ENCODE measurements at regions not wholly inside any gene's neighbourhood (a gene's known extent, or its start where the extent isn't known, plus 50 kb on each side); places are given as distances from the start of the nearest gene placed in this dataset.
"Not testable (repeated sequence)": the region's sequence is repeated elsewhere in the genome, so short reads cannot be mapped to it uniquely, and the experiment has no call there.

DNA sequence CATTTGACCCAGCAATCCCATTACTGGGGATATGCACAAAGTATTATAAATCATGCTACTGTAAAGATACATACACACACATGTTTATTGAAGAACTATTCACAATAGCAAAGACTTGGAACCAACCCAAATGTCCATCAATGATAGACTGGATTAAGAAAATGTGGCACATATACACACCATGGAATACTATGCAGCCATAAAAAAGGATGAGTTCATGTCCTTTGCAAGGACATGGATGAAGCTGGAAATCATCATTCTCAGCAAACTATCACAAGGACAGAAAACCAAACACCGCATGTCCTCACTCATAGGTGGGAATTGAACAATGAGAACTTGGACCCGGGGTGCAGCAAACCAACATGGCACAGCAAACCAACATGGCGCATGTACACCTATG lies 215.5 kb upstream of the DUSP10 start:
- TF ChIP-seq ZNF146 (tag by site-specific recombination; IDR thresholded peaks at IDR 0.05): peak; percentile 91
- H3K4me1 ChIP-seq (ENCODE audit: control insufficient read depth, insufficient read depth, low read length); H3K36me3 ChIP-seq (ENCODE audit: control insufficient read depth in 2 of 2, insufficient read depth in 1 of 2, low read length in 2 of 2); H3K27ac ChIP-seq (ENCODE audit: extremely low read depth, low read depth, low read length); H3K9me3 ChIP-seq (ENCODE audit: control insufficient read depth, insufficient read depth, low read depth, low read length); POLR2A ChIA-PET; H3K4me3 ChIP-seq (ENCODE audit: low read depth, low read length); CTCF ChIA-PET: not testable (repeated sequence)

DNA sequence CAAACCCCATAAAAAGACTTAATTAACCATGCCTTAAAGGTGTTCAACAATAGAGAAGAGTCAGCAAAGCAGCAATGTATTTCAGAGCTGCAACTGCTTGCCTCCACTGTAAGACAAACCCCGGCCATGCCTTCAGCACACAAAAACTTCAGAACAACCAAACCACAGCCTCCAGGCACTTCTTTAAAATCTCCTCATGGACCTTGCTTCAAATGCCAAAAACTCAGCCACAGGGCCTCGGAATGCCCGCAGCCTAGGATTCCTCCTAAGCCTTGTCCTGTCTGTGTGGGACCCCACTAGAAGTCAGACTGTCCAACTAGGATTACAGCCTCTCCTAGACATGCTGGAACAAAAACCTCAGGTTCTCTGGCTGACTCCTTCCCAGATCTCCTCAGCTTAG lies 208.1 kb upstream of the DUSP10 start:
- H3K4me3 ChIP-seq (ENCODE audit: low read depth, low read length): no peak overlapping the region
- no peaks in the 10 kb centered on the region for H3K9me3 ChIP-seq (ENCODE audit: control insufficient read depth, insufficient read depth, low read depth, low read length)
- H3K36me3 ChIP-seq (ENCODE audit: control insufficient read depth in 2 of 2, insufficient read depth in 1 of 2, low read length in 2 of 2): no peaks in the 10 kb centered on the region
- CTCF ChIA-PET: no interaction called here
- TF ChIP-seq SALL2 (tag by site-specific recombination; IDR thresholded peaks at IDR 0.05; ENCODE audit: borderline replicate concordance) (no peak), ZNF214 (tag by site-specific recombination; IDR thresholded peaks at IDR 0.05; ENCODE audit: borderline replicate concordance) (no peak), ZNF248 (tag by site-specific recombination; IDR thresholded peaks at IDR 0.05) (no peak), SP3 (tag by site-specific recombination; IDR thresholded peaks at IDR 0.05) (no peak), ZNF830 (tag by site-specific recombination; IDR thresholded peaks at IDR 0.05; ENCODE audit: low read depth) (no peak), GLIS1 (tag by site-specific recombination; IDR thresholded peaks at IDR 0.05) (no peak), ZNF792 (tag by site-specific recombination; IDR thresholded peaks at IDR 0.05) (no peak), ZNF2 (tag by site-specific recombination; IDR thresholded peaks at IDR 0.05) (no peak), ZNF548 (tag by site-specific recombination; IDR thresholded peaks at IDR 0.05) (no peak), BCL11A (tag by site-specific recombination; IDR thresholded peaks at IDR 0.05; ENCODE audit: low read depth) (no peak)
- TF ChIP-seq, protein P1, sequence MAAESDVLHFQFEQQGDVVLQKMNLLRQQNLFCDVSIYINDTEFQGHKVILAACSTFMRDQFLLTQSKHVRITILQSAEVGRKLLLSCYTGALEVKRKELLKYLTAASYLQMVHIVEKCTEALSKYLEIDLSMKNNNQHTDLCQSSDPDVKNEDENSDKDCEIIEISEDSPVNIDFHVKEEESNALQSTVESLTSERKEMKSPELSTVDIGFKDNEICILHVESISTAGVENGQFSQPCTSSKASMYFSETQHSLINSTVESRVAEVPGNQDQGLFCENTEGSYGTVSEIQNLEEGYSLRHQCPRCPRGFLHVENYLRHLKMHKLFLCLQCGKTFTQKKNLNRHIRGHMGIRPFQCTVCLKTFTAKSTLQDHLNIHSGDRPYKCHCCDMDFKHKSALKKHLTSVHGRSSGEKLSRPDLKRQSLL (tag by site-specific recombination; IDR thresholded peaks at IDR 0.05): no peak
- TF ChIP-seq, protein P2, sequence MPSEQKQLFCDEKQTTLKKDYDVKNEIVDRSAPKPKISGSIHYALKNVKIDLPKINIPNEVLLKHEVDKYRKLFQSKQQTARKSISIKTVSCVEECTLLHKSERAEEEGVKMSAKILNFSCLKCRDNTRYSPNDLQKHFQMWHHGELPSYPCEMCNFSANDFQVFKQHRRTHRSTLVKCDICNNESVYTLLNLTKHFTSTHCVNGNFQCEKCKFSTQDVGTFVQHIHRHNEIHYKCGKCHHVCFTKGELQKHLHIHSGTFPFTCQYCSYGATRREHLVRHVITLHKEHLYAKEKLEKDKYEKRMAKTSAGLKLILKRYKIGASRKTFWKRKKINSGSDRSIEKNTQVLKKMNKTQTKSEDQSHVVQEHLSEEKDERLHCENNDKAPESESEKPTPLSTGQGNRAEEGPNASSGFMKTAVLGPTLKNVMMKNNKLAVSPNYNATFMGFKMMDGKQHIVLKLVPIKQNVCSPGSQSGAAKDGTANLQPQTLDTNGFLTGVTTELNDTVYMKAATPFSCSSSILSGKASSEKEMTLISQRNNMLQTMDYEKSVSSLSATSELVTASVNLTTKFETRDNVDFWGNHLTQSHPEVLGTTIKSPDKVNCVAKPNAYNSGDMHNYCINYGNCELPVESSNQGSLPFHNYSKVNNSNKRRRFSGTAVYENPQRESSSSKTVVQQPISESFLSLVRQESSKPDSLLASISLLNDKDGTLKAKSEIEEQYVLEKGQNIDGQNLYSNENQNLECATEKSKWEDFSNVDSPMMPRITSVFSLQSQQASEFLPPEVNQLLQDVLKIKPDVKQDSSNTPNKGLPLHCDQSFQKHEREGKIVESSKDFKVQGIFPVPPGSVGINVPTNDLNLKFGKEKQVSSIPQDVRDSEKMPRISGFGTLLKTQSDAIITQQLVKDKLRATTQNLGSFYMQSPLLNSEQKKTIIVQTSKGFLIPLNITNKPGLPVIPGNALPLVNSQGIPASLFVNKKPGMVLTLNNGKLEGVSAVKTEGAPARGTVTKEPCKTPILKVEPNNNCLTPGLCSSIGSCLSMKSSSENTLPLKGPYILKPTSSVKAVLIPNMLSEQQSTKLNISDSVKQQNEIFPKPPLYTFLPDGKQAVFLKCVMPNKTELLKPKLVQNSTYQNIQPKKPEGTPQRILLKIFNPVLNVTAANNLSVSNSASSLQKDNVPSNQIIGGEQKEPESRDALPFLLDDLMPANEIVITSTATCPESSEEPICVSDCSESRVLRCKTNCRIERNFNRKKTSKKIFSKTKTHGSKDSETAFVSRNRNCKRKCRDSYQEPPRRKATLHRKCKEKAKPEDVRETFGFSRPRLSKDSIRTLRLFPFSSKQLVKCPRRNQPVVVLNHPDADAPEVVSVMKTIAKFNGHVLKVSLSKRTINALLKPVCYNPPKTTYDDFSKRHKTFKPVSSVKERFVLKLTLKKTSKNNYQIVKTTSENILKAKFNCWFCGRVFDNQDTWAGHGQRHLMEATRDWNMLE (tag by site-specific recombination; conservative IDR thresholded peaks at IDR 0.05; ENCODE audit: low read depth): no peak
- POLR2A ChIA-PET: no interaction called here
- H3K27ac ChIP-seq (ENCODE audit: extremely low read depth, low read depth, low read length): no peak overlapping the region
- no peaks in the 10 kb centered on the region for H3K4me1 ChIP-seq (ENCODE audit: control insufficient read depth, insufficient read depth, low read length)

DNA sequence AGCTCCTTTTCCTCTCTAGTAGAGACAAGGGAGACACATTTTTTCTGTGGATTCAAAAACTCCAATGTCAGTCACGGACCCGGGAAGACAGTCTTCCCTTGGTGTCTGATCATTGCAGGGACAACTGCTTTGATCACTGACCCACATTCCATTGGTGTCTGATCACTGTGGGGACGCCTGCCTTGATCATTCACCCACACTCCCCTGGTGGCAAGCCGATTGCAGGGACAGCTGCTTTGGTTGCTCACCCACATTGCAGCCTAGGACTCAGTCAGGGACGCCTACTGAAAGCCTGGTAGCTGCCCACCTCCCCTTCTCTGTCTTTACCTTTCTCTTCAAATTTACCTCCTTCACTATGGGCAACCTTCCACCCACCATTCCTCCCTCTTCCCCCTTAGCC lies 206.6 kb upstream of the DUSP10 start:
- no peak overlapping the region for H3K27ac ChIP-seq (ENCODE audit: extremely low read depth, low read depth, low read length)
- no peaks in the 10 kb centered on the region for H3K4me1 ChIP-seq (ENCODE audit: control insufficient read depth, insufficient read depth, low read length)
- TF ChIP-seq EGR2 (tag by site-specific recombination; IDR thresholded peaks at IDR 0.05; ENCODE audit: low read depth): peak; percentile 36; the same call in 1 of the 2 replicates
- TF ChIP-seq ZSCAN23 (tag by site-specific recombination; IDR thresholded peaks at IDR 0.05): no peak
- no peak for TF ChIP-seq ZNF404 (tag by site-specific recombination; IDR thresholded peaks at IDR 0.05)
- no peak for TF ChIP-seq ZNF530 (tag by site-specific recombination; IDR thresholded peaks at IDR 0.05; ENCODE audit: low read depth)
- TF ChIP-seq ZNF223 (tag by site-specific recombination; IDR thresholded peaks at IDR 0.05): no peak
- TF ChIP-seq OSR2 (tag by site-specific recombination; IDR thresholded peaks at IDR 0.05): no peak
- TF ChIP-seq ZNF335 (tag by site-specific recombination; conservative IDR thresholded peaks at IDR 0.05): no peak
- TF ChIP-seq, protein P3, sequence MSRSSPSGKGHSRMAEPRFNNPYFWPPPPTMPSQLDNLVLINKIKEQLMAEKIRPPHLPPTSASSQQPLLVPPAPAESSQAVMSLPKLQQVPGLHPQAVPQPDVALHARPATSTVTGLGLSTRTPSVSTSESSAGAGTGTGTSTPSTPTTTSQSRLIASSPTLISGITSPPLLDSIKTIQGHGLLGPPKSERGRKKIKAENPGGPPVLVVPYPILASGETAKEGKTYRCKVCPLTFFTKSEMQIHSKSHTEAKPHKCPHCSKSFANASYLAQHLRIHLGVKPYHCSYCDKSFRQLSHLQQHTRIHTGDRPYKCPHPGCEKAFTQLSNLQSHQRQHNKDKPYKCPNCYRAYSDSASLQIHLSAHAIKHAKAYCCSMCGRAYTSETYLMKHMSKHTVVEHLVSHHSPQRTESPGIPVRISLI (tag by site-specific recombination; IDR thresholded peaks at IDR 0.05): no peak
- CTCF ChIA-PET: no interaction called here
- POLR2A ChIA-PET: no interaction called here
- H3K36me3 ChIP-seq (ENCODE audit: control insufficient read depth in 2 of 2, insufficient read depth in 1 of 2, low read length in 2 of 2): no peaks in the 10 kb centered on the region
- no peak overlapping the region for H3K4me3 ChIP-seq (ENCODE audit: low read depth, low read length)
- H3K9me3 ChIP-seq (ENCODE audit: control insufficient read depth, insufficient read depth, low read depth, low read length): no peaks in the 10 kb centered on the region

Measured in HEK293 (cell line).